A673 (cell line): ENCODE measurements at regions not wholly inside any gene's neighbourhood (a gene's known extent, or its start where the extent isn't known, plus 50 kb on each side); places are given as distances from the start of the nearest gene placed in this dataset.

Source experiments
- EZH2 ChIP-seq: fragments of 200-600 bp; sonication (generic); IDR thresholded peaks from 2 replicates; pipeline ENCODE4 v1.6.1; 2017; ENCODE audit warnings: borderline replicate concordance, low read depth, mild to moderate bottlenecking, mixed read lengths, antibody characterized with exemption, low read length; ENCODE audit not compliant: poor library complexity, severe bottlenecking
- TF ChIP-seq, protein P1 (sequence below): fragments of 300-800, 200-600 bp; sonication (generic); conservative IDR thresholded peaks from 2 replicates; pipeline ENCODE4 v1.5.1; 2017; ENCODE audit warnings: low read depth, mild to moderate bottlenecking, antibody characterized with exemption, low read length, moderate library complexity, mixed read lengths

DNA sequence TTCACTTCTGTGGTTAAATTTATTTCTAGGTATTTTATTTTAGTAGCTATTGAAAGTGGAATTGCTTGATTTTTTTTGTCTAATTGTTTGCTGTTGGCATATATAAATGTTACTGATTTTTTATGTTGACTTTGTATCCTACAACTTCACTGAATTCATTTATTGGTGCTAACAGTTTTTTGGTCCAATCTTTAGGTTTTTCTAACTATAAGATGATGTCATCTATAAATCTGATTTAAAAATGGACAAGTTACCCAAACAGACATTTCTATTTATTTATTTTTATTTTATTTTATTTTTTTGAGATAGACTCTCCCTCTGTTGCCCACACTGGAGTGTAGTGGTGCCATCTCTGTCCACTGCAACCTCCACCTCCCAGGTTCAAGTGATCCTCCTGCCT, 162.3 kb downstream of the COX7C start:
- TF ChIP-seq, protein P1, sequence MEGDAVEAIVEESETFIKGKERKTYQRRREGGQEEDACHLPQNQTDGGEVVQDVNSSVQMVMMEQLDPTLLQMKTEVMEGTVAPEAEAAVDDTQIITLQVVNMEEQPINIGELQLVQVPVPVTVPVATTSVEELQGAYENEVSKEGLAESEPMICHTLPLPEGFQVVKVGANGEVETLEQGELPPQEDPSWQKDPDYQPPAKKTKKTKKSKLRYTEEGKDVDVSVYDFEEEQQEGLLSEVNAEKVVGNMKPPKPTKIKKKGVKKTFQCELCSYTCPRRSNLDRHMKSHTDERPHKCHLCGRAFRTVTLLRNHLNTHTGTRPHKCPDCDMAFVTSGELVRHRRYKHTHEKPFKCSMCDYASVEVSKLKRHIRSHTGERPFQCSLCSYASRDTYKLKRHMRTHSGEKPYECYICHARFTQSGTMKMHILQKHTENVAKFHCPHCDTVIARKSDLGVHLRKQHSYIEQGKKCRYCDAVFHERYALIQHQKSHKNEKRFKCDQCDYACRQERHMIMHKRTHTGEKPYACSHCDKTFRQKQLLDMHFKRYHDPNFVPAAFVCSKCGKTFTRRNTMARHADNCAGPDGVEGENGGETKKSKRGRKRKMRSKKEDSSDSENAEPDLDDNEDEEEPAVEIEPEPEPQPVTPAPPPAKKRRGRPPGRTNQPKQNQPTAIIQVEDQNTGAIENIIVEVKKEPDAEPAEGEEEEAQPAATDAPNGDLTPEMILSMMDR: no peak
- no peak for TF ChIP-seq EZH2
